ENCODE measurements at regions not wholly inside any gene's neighbourhood (a gene's known extent, or its start where the extent isn't known, plus 50 kb on each side); places are given as distances from the start of the nearest gene placed in this dataset.

DNA sequence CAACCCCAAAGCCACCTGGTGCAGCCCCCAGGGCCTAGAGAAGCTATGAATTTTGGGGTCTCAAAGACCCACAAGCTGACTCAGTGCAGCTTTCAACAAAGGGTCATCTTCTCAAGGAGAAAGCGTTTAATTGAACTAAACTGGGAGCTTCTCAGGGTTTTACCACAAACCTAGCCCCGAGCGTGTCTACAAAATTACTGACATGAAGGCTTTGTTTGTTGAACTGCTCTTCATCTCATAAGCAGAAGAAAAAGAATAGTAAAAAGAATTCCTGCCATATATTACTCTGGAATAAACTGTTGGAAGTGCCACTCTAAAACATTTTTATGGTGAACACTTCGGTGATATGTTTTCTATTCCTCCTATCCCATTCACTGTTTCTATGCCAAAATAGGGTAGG, 50.8 kb upstream of the INCENP start:
- DNase-seq: no peak

- DNase-seq: no peak
Measured at GRCh38 chr11:62071408-62071807, 52.4 kb upstream of the INCENP start.

GRCh38 chr11:62069986-62070919, 53.6 kb upstream of the INCENP start:
- no peak for DNase-seq

DNA sequence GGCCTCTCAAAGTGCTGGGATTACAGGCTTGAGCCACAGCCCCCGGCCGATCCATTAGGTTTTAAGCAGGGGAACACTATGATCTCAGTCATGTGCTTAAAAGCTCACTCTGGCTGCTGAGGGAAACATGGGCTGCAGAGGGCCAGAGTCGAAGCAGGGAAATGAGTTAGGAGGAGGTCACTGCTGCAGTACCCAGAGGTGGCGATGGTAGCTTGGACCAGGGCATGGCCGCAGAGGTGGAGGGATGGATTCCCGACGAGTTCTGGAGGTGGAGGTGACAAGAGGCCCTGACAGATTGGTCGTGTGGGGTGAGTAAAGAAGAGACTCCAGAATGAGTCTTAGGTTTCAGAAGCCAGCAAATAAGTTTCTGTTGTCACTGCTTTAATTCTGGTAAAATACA, 54.4 kb upstream of the INCENP start:
- DNase-seq: no peak

GRCh38 chr11:62068730-62069129, 55.1 kb upstream of the INCENP start:
- DNase-seq: no peak

DNA sequence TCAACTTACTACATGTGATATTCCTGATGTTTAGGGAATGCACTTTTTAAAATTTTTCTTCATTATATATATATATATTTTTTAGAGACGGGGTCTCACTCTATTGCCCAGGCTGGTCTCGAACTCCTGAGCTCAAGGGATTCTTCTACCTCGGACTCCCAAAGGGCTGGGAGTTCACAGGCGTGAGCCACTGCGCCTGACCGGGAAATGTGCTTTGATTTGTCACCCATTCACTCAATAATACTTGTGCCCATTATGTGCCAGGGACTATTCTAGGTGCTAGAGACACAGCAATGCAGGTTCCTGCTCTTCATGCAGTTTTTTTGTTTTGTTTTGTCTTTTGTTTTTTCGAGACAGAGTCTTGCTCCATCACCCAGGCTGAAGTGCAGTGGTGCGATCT, 56.1 kb upstream of the INCENP start:
- DNase-seq: no peak

DNA sequence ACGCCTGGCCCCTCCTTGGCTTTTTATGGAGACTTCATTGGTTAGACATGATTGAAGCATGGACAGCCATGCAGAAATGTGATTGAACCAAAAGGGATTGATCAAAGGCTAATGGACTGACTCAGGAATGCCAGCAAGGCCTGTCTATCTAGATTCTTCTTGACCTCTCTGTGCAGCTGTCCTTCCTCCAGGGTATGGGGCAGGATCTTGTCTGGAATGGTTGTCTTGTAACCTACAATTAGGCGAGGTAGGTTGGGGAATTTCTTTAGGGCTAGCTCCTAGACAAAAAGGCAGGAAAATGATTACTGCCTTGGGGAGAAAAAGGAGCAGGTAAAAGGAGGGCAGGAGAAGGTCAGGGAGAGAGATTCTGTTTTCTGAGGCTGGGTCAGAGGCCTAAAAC, 59.6 kb upstream of the INCENP start:
- no peak for DNase-seq

GRCh38 chr11:62062223-62062861, 61.5 kb upstream of the INCENP start:
- DNase-seq: no peak

- no peak for DNase-seq
Measured at GRCh38 chr11:62061356-62062222, 62.2 kb upstream of the INCENP start.

DNA sequence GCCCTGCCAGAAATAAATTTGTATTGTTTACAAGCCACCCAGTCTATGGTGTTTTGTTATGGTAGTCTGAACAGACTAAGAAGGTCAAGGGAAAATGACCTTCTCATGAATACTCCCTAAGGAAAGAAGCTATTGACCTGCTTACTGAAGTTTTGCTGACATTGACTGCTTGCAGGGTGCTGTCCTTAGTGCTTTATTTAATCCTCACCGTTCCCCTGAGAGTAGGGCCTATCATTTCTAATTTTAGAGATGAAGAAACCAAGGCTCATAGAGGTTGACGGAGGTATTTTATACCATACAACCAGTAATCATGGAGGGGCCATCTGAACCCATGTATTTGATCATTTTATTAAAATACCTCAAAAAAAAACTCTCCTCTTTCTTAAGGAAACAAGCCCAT, 66.7 kb upstream of the INCENP start:
- DNase-seq: no peak

GRCh38 chr11:62055970-62056369, 67.8 kb upstream of the INCENP start:
- no peak for DNase-seq

DNA sequence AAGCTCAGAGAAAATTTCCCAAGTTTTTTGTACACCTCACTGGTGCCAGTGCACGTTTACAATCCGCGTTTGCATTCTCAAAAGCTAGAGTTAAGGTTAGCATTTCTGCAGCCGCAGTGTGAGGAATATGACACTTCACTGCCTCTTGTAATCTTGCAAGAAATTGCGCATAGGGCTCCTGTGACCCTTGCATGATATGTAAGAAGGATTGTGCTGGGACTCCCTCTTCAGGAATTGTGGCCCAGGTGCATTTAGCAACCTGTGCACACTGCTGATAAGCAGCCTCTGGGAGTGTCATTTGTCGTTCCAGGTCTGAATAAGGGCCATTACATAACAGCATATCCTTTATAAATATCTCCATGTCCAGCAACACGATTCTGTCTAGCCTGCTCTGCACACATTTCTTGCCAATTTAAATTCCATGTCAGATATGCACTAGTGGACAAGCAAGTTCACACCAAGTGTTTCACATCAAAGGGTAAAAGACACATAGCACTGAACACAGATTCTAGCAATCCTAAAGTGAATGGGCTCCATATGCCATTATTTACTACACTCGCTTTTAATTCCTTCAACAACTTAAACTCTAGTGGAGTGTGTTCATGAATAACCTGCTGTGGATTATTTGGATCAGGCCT, 69.2 kb upstream of the INCENP start:
- peak; percentile 2 for DNase-seq

- no peak for DNase-seq
Measured at GRCh38 chr11:62054081-62054480, 69.7 kb upstream of the INCENP start.

- no peak for DNase-seq
Measured at GRCh38 chr11:62050716-62051115, 73.1 kb upstream of the INCENP start.

- DNase-seq: no peak
Measured at GRCh38 chr11:62048100-62048499, 75.7 kb upstream of the INCENP start.

DNA sequence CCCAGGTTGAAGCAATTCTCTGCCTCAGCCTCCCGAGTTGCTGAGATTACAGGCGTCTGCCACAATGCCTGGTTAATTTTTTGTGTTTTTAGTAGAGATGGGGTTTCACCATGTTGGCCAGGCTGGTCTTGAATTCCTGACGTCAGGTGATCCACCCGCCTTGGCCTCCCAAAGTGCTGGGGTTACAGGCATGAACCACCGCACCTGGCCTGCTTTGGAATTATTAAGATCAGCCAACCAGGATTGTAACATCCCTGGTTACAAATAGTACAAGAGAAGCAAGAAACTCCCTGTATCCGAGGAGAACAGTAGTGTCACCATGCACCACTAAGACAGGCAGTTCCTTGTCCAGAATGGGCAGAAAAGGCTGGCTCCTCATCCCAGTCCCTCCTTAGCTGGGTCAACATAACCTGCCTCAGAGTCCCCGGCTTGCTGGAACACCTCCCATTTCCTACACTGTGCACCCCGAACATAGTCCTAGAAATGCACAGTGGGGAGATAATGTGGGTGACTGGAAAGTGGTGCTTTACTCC, 77.2 kb upstream of the INCENP start:
- DNase-seq: no peak

DNA sequence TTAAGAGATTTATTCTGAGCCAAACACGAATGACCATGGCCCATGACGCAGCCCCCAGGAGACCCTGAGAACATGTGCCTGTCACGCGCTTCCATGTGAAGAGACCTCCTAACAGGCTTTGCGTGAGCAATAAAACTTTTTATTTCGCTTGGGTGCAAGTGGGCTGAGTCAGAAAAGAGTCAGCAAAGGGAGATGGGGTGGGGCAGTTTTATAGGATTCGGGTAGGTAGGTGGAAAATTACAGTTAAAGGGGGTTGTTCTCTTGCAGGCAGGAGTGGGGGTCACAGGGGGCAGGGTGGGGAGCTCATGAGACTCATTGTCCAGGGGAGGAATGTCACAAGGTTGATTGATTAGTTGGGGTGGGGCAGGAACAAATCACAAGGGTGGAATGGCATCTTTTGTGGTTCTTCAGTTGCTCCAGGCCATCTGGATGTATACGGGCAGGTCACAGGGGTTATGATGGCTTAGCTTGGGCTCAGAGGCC, 77.2 kb upstream of the FTH1 start:
- no peak for DNase-seq

GRCh38 chr11:62035293-62035692, 67.9 kb upstream of the FTH1 start:
- DNase-seq: no peak

- no peak for DNase-seq
Measured at GRCh38 chr11:62034036-62034338, 66.6 kb upstream of the FTH1 start.

DNA sequence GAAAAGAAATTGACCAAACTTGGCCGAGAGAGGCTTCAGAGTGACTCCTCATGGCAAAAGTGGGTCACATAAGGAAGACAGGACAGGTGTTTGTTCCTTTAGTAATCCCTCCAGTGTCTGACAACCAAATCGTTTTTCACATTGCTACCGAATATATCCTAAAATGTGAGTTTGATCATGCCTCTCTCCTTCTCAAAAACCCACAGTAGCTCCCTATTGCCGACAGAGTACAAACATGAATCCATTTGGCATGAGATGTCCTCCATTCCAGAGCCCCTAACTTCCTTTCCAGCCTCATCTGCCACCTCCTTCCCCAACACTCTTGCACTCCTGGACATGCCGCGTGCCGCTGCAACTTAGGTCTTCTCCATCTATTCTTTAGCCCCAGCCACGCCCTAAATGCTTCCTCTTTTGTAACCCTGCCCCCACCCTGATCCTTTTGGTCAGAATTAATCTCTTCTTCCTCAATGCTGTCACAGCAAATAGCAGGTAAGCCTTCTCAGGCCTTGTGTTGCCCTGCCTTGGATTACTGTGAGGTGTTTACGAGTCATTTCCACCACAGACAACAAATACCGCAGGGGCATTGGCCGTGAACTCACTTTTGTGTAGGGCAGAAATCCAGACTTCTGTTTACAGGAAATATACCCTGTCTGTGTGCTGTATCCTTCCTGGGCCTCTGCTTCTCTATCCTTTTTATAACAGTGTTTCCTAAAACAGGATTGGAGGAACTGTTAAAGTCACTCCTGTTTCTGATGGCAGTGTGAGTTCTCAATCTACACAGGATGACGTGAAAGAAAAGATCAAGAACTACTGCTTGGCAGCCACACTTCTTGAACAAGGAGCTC, 66.0 kb upstream of the FTH1 start:
- no peak for DNase-seq

- DNase-seq: no peak
Measured at GRCh38 chr11:62030071-62030684, 62.7 kb upstream of the FTH1 start.
